HG03064 (cell line): ENCODE measurements at regions not wholly inside any gene's neighbourhood (a gene's known extent, or its start where the extent isn't known, plus 50 kb on each side); places are given as distances from the start of the nearest gene placed in this dataset.
"Not testable (repeated sequence)": the region's sequence is repeated elsewhere in the genome, so short reads cannot be mapped to it uniquely, and the experiment has no call there.

ENCODE experiments used
- ATAC-seq: cut with Tn5 transposase; IDR thresholded peaks from one replicate; pipeline ENCODE4 v1.9.1; 2021; ENCODE audit warnings: low read depth; ENCODE audit not compliant: unreplicated experiment

GRCh38 chr3:191952609-191953008, 491.6 kb downstream of the PYDC2 start:
- no peak for ATAC-seq

- peak; percentile 66 for ATAC-seq
These were observed 498.2 kb downstream of the PYDC2 start for GRCh38 chr3:191958980-191959671.

- ATAC-seq: no peak
These were observed 499.0 kb downstream of the PYDC2 start for GRCh38 chr3:191959876-191960413.

GRCh38 chr3:191961022-191961421, 500.1 kb downstream of the PYDC2 start:
- no peak for ATAC-seq

GRCh38 chr3:191961529-191961928, 500.6 kb downstream of the PYDC2 start:
- ATAC-seq: no peak

GRCh38 chr3:191962324-191962723, 501.4 kb downstream of the PYDC2 start:
- no peak for ATAC-seq

GRCh38 chr3:191963182-191963581, 502.2 kb downstream of the PYDC2 start:
- no peak for ATAC-seq

- ATAC-seq: no peak
These were observed 505.6 kb downstream of the PYDC2 start for GRCh38 chr3:191966556-191966955.

GRCh38 chr3:191968299-191968698, 507.3 kb downstream of the PYDC2 start:
- no peak for ATAC-seq

- ATAC-seq: no peak
These were observed 511.9 kb downstream of the PYDC2 start for GRCh38 chr3:191972714-191973398.

GRCh38 chr3:191973820-191974219, 512.9 kb downstream of the PYDC2 start:
- ATAC-seq: no peak

GRCh38 chr3:191975936-191976335, 515.0 kb downstream of the PYDC2 start:
- ATAC-seq: no peak

GRCh38 chr3:191980443-191980842, 519.5 kb downstream of the PYDC2 start:
- ATAC-seq: no peak

- no peak for ATAC-seq
These were observed 521.5 kb downstream of the PYDC2 start for GRCh38 chr3:191982481-191982880.

- ATAC-seq: no peak
These were observed 524.7 kb downstream of the PYDC2 start for GRCh38 chr3:191985691-191986090.

GRCh38 chr3:191987831-191988350, 526.9 kb downstream of the PYDC2 start:
- ATAC-seq: no peak

GRCh38 chr3:191993952-191994351, 533.0 kb downstream of the PYDC2 start:
- not testable (repeated sequence) for ATAC-seq

- no peak for ATAC-seq
These were observed 536.1 kb downstream of the PYDC2 start for GRCh38 chr3:191997093-191997492.

GRCh38 chr3:191997579-191998268, 536.8 kb downstream of the PYDC2 start:
- ATAC-seq: no peak

- no peak for ATAC-seq
These were observed 540.3 kb downstream of the PYDC2 start for GRCh38 chr3:192001218-192001617.

GRCh38 chr3:192005989-192006388, 545.0 kb downstream of the PYDC2 start:
- ATAC-seq: no peak
